ENCODE measurements at regions not wholly inside any gene's neighbourhood (a gene's known extent, or its start where the extent isn't known, plus 50 kb on each side); places are given as distances from the start of the nearest gene placed in this dataset.

DNA sequence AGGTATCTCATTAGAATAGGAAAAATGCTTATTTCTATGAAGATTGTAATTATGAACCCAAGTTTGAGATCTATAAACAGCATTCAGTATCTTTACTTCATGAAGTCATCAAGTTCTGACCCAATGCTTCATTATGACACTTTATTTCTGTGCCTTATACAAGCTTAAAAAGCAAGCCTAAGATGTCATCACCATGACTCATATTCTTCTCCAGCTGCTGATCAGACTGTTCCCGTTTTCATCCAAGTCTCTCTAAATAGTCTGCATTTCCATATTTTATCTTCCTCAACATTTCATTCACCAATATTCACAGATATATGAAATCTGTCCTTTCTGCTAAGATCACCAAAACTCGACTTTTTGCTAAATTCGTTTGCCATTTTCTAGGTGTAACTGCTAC is 1247.2 kb upstream of the PRR20A start:
- H3K18ac ChIP-seq (ENCODE audit: extremely low read depth, low read length): no peak overlapping the region
- H2AFZ ChIP-seq (ENCODE audit: low read length): 0 out of 2 replicates have a peak overlapping the region, but pooled peaks have one; percentile 13
- no peaks in the 10 kb centered on the region for H3K4me1 ChIP-seq (replicated peaks in 1 of 4; ENCODE audit: control insufficient read depth in 3 of 4, insufficient read depth in 4 of 4, low read length in 3 of 4)
- H3K9ac ChIP-seq (replicated peaks in 1 of 4; ENCODE audit: extremely low read depth in 1 of 4, low read depth in 3 of 4, low read length in 3 of 4): no peak overlapping the region
- no peak overlapping the region for H3K14ac ChIP-seq (ENCODE audit: insufficient read length)
- no peak overlapping the region for H2BK15ac ChIP-seq (ENCODE audit: low read length)
- no peaks in the 10 kb centered on the region for H4K20me1 ChIP-seq (replicated peaks in 1 of 2; ENCODE audit: control insufficient read depth in 1 of 2, insufficient read depth in 2 of 2, low read length in 2 of 2)
- peaks cover 1% of the 10 kb centered on the region; the same call in 1 of the 2 replicates for H3K23me2 ChIP-seq (ENCODE audit: low read depth, low read length)
- H3K79me1 ChIP-seq (ENCODE audit: low read depth, low read length): no peaks in the 10 kb centered on the region
- 80% methylated on average over 3 of the region's 3 CpGs; no CpG with 5 or more reads in 1 of the 2 experiments for WGBS, 2 experiments (ENCODE audit: extremely low coverage in 1 of 2, insufficient coverage in 1 of 2, insufficient read length in 1 of 2, insufficient replicate concordance in 2 of 2, low coverage in 1 of 2, low lambda C conversion rate in 2 of 2, missing lambda C conversion rate in 1 of 2)
- CTCF ChIA-PET (ENCODE audit: partially characterized antibody): no interaction called here
- no peak for FAIRE-seq
- no peaks in the 10 kb centered on the region for H3K27me3 ChIP-seq (replicated peaks in 1 of 4; ENCODE audit: control insufficient read depth in 3 of 4, extremely low read depth in 1 of 4, insufficient read depth in 3 of 4, low read length in 3 of 4)
- no peak overlapping the region for H2AK5ac ChIP-seq (ENCODE audit: low read depth, low read length)
- no peak overlapping the region for H2BK5ac ChIP-seq (ENCODE audit: low read depth, low read length)
- H4K91ac ChIP-seq (replicated peaks; ENCODE audit: insufficient read length, low read length): no peak overlapping the region
- no peak overlapping the region for H3K4me2 ChIP-seq (ENCODE audit: insufficient read depth in 1 of 2, low read depth in 2 of 2, low read length in 2 of 2)
- H3K9me3 ChIP-seq (ENCODE audit: insufficient read depth in 2 of 2, low read depth in 1 of 2, low read length in 1 of 2): peaks cover 0 to 3% of the 10 kb centered on the region in 2 experiments; a peak in 2 of 4 replicates
- no peak overlapping the region for H2BK12ac ChIP-seq (ENCODE audit: low read depth, low read length)
- no peak overlapping the region for H3K27ac ChIP-seq (ENCODE audit: low read depth, low read length)
- no peak overlapping the region for H2BK120ac ChIP-seq (replicated peaks; ENCODE audit: low read depth, low read length)
- H3K23ac ChIP-seq (ENCODE audit: insufficient read length): no peak overlapping the region
- no peak overlapping the region for H3K56ac ChIP-seq (replicated peaks; ENCODE audit: insufficient read length, low read depth, low read length)
- no peak overlapping the region for H3K4ac ChIP-seq (replicated peaks; ENCODE audit: insufficient read length, low read depth, low read length)
- no peak overlapping the region for H4K5ac ChIP-seq (ENCODE audit: insufficient read length, low read depth, low read length)
- DNase-seq (ENCODE audit: low read depth in 1 of 2, low spot score in 2 of 2): no peak
- no peak overlapping the region for H4K8ac ChIP-seq (ENCODE audit: extremely low read depth, insufficient read depth, low read length)
- H3K4me3 ChIP-seq (ENCODE audit: extremely low read depth in 1 of 4, insufficient read depth in 2 of 4, low read depth in 3 of 4, low read length in 4 of 4): no peak overlapping the region
- H3K79me2 ChIP-seq (ENCODE audit: control insufficient read depth in 1 of 2, insufficient read depth in 2 of 2, low read length in 2 of 2): no peaks in the 10 kb centered on the region
- POLR2A ChIA-PET (ENCODE audit: partially characterized antibody): no interaction called here
- no peak overlapping the region for H2BK20ac ChIP-seq (ENCODE audit: low read length)
- H3K36me3 ChIP-seq (ENCODE audit: control insufficient read depth in 2 of 4, insufficient read depth in 4 of 4, low read length in 3 of 4): no peaks in the 10 kb centered on the region
- TF ChIP-seq YY1 (IDR thresholded peaks at IDR 0.05; ENCODE audit: low read depth, low read length) (no peak), HDAC2 (IDR thresholded peaks at IDR 0.05; ENCODE audit: borderline replicate concordance in 1 of 2, low read depth in 2 of 2, low read length in 2 of 2) (no peak), RNF2 (IDR thresholded peaks at IDR 0.05; ENCODE audit: borderline replicate concordance, low read depth, low read length, missing control alignments, poor library complexity, severe bottlenecking) (no peak), BCL11A (IDR thresholded peaks at IDR 0.05; ENCODE audit: low read depth in 2 of 2, low read length in 2 of 2) (no peak), ZNF274 (IDR thresholded peaks at IDR 0.05; ENCODE audit: borderline replicate concordance, extremely low read depth, low read length) (no peak), NRF1 (IDR thresholded peaks at IDR 0.05; ENCODE audit: low read depth, low read length) (no peak), KDM1A (IDR thresholded peaks at IDR 0.05; ENCODE audit: borderline replicate concordance, low read length) (no peak), CREB1 (IDR thresholded peaks at IDR 0.05) (no peak), EGR1 (IDR thresholded peaks at IDR 0.05; ENCODE audit: borderline replicate concordance, low read depth, low read length) (no peak), SRF (IDR thresholded peaks at IDR 0.05; ENCODE audit: low read depth, low read length) (no peak), POLR2AphosphoS5 (IDR thresholded peaks at IDR 0.05; ENCODE audit: low read depth, low read length) (no peak), BRCA1 (IDR thresholded peaks at IDR 0.05; ENCODE audit: low read depth, low read length) (no peak), SIRT6 (IDR thresholded peaks at IDR 0.05; ENCODE audit: low read length) (no peak), HDAC6 (IDR thresholded peaks at IDR 0.05; ENCODE audit: low read depth, low read length) (no peak), RAD21 (IDR thresholded peaks at IDR 0.05 in 1 of 2, conservative IDR thresholded peaks at IDR 0.05 in 1 of 2; ENCODE audit: low read depth in 2 of 2, low read length in 2 of 2) (no peak)

Data from H1 (cell line).